ENCODE measurements at regions not wholly inside any gene's neighbourhood (a gene's known extent, or its start where the extent isn't known, plus 50 kb on each side); places are given as distances from the start of the nearest gene placed in this dataset.
"Not testable (repeated sequence)": the region's sequence is repeated elsewhere in the genome, so short reads cannot be mapped to it uniquely, and the experiment has no call there.

DNA sequence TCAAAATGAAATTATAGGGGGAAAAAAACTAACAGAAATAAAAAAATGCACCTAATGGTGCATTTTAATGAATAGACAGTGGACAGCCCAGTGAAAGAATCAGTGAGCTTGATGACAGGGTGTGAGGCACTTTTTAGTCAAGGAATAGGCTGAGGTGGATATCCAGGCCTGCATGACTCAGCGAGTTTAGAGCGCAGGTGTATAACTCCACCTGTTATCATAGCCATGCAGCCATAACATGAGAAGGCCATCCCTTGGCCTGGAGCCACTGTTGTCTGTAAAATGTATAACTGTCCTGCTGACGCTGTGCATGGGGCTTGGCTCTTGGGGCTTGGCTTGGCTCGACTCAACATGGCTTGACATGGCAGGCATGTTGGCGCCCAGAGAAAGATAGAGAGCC lies 331.5 kb upstream of the NOX3 start:
- DNase-seq (ENCODE audit: low read depth in 2 of 2) = no peak

- no peak for DNase-seq (ENCODE audit: low read depth in 2 of 2)
Measured at GRCh38 chr6:155786528-155786927, 330.9 kb upstream of the NOX3 start.

- no peak for DNase-seq (ENCODE audit: low read depth in 2 of 2)
Measured at GRCh38 chr6:155782739-155783459, 327.3 kb upstream of the NOX3 start.

GRCh38 chr6:155782320-155782731 lies 326.7 kb upstream of the NOX3 start:
- peak; percentile 17 to 96 for DNase-seq (ENCODE audit: low read depth in 2 of 2)

DNA sequence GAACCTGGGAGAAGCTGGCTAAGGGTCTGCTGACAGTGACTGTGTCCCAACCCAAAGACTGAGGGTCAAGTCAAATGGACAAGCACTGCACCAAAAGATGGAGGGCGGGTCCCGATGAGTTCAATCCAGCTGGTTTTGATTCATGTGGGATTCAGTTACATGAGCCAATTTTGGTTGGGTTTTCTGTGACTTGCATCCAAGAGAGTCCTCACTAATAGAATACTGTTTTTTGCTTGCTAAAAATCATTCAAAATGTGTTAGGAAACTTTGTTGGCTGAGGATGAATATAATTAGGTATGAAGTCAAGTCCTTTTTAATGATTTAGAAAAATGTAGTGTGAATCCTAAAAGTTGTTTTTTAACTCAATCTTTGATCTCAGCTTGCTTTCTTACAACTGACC lies 323.8 kb upstream of the NOX3 start:
- DNase-seq (ENCODE audit: low read depth in 2 of 2) = no peak

- peak in 1 of 2 donors; percentile 41 for DNase-seq (ENCODE audit: low read depth in 2 of 2)
Measured at GRCh38 chr6:155778336-155778735, 322.7 kb upstream of the NOX3 start.

DNA sequence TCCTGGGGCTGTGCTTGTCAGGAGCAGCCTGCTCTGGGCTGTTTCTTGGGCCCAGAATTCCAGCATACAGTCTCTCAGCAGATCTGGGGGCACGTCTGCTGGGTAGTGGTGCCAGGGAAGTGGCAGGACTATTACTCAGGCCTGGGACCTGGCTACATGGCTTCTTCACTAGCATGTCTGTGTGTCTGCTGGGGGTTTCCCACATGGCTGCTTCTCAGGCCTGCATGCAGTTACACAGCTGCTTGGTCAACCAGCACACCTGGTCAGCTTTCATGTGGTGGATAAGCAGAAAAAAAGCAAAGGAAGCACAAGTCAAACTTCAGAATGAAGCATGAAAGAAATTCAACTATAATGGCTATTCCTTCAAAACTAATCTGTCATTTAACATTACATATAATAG lies 316.2 kb upstream of the NOX3 start:
- DNase-seq (ENCODE audit: low read depth in 2 of 2) = no peak

DNA sequence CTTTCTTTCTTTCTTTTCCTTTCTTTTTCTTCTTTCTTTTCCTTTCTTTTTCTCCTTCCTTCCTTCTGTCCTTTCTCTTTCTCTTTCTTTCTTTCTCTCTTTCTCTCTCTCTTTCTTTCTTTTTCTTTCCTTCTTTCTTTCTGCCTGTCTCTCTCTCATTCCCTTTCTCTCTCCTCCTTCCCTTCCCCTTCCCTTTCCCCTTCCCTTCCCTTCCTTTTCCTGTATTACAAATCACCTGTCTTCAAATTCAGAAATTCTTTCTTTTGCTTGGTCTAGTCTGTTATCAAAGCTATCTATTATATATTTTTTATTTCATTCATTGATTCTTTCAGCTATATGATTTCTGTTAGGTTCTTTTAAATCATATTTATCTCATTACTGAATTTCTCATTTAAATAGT lies 315.2 kb upstream of the NOX3 start:
- DNase-seq (ENCODE audit: low read depth in 2 of 2) = no peak

DNA sequence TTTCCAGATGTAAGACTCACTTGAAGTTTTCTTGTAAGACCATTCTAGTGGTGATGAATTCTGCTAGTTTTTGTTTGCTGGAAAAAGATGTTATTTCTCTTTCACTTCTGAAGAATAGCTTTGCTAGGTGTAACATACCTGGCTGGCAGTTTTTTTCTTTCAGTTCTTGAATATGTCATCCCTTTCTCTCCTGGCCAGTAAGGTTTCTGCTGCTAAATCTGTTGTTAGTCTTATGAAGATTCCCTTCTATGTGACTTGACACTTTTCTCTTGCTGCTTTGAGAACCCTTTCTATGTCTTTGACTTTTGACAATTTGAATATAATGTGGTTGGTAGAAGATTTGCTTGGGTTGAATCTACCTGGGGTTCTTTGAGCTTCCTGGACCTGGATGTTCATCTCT lies 314.7 kb upstream of the NOX3 start:
- no peak for DNase-seq (ENCODE audit: low read depth in 2 of 2)

- peak in 1 of 2 donors; percentile 73 for DNase-seq (ENCODE audit: low read depth in 2 of 2)
Measured at GRCh38 chr6:155765275-155766194, 309.9 kb upstream of the NOX3 start.

DNA sequence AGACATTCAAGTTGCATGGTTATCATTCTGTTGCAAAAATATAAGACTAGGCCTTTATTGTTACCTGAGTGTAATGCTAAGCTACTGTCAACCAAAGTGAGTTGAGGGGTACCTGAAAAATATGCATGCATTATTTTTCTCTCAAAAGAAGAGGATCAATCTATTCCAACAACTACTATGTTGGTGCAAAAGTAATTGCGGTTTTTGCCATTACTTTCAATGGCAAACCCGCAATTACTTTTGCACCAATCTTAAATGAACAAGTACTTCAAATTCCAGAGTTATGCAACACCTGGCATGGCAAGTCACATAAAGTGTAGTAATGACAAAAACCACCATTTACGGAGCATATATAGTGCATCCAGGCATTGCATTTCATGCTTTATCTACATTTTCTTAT lies 307.0 kb upstream of the NOX3 start:
- DNase-seq (ENCODE audit: low read depth in 2 of 2) = no peak

DNA sequence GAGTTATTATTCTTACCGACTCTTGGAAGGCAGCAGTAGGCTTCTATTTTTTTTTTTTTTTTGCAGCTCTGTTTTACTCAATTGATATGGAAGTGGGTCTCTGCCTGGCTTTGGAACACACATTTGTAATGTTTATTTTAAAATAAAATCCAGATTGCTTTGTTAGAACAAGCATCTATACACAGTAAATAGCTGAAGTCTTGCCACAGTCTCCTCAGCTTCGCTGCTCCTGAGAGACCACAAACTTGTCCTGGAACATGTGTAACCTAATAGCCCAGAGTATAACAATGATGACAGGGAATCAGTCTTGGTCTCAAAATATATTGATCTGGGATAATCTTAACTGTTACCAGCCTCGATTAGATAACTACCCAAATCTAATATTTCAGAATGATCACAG lies 299.8 kb upstream of the NOX3 start:
- no peak for DNase-seq (ENCODE audit: low read depth in 2 of 2)

GRCh38 chr6:155748778-155749177 lies 293.1 kb upstream of the NOX3 start:
- DNase-seq (ENCODE audit: low read depth in 2 of 2) = not testable (repeated sequence)

GRCh38 chr6:155747491-155747890 lies 291.9 kb upstream of the NOX3 start:
- no peak for DNase-seq (ENCODE audit: low read depth in 2 of 2)

DNA sequence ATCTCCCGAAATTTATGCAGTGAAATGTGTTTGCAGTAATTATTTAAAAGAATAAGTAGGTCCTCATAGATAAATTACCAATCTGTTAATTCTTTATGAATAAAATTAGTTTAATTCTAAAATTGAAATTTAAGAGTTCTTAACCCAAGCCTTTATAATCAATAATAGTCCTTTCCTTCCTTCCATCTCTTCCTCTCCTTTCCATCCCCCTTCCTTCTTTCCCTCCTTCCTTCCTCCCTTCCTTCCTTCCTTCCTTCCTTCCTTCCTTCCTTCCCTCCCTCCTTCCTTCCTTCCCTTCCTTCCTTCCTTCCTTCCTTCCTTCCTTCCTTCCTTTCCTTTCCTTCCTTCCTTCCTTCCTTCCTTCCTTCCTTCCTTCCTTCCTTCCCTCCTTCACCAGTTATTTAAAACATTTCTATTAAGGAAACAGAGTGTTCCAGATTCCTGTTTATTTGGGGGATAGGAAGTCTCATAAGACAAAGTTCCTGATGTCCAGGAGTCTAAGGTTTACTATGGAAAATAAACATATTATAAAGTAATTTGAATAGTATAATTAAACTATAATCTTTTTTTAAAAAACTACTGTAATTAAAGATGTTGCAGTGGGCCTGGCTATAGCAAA lies 285.3 kb upstream of the NOX3 start:
- DNase-seq (ENCODE audit: low read depth in 2 of 2) = no peak

GRCh38 chr6:155738602-155739105 lies 283.0 kb upstream of the NOX3 start:
- DNase-seq (ENCODE audit: low read depth in 2 of 2) = no peak

DNA sequence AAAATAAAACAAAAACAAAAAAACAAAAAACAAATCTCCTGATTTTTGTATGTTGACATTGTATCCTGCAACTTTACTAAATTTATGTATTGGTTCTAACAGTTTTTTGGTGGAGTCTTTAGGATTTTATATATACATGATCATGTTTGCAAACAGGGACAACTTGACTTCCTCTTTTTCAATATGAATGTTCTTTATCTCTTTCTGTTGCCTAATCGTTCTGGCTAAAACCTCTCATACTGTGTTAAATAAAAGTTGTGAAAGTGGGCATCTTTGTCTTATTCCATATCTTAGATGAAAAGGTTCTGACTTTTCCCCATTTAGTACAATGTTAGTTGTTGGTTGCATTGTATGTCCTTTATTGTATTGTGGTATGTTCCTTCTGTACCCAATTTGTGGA lies 261.7 kb upstream of the NOX3 start:
- no peak for DNase-seq (ENCODE audit: low read depth in 2 of 2)

- DNase-seq (ENCODE audit: low read depth in 2 of 2) = no peak
Measured at GRCh38 chr6:155710704-155711103, 255.1 kb upstream of the NOX3 start.

DNA sequence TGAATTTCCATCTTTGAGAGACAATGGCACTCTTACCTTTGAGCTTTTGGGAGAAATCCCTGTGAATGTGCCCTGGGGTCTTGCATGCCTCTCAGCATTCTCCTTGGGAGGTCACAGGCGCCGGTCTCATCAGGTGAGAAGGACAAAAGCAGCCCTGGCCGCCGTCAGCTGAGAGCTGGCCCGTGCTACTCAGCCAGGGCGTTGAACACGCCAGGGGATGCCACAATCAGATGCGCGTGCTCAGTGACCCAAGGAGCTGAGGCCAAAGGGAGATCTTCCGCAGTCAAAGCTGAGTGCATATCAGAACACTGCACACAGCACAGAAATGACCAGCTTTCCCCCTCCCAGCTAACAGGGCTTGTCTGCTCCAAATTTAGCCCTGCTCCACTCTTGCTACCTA lies 253.6 kb upstream of the NOX3 start:
- DNase-seq (ENCODE audit: low read depth in 2 of 2) = no peak

DNA sequence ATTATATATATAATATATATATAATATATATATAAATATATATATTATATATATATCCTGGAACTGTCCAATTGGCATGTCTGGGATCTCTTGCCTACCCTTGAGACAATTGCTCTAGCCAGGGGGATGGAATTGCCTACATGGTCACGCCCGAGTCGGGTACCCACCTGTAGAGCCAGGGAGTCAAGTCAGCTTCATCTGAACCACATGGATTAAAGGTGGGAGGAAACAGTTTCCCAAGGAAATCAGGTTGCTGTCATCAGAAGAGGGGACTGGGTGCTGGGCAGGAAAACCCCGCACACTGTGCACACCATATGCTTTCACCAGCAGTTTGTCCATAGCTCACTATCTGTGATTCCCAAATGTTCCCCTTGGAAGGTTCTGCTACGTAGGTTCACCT lies 252.5 kb upstream of the NOX3 start:
- DNase-seq (ENCODE audit: low read depth in 2 of 2) = no peak

DNA sequence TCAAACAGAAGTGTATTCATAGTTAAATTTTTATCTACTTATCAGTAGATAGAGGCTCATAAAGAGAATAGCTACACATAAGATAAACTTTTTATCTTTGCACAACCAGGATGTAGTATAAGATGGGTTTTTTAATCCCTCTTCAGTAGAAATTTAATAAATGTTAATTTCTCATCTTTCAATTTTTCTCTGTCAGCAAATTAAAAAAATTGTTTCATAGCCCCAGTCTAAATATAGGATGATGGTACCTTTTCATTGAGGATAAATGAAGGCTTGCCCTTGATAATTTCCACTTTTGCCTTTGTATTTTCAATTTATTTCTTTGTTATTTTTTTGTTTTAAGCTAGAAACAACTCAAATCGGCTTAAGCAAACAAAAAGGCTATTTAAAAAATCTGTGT lies 251.2 kb upstream of the NOX3 start:
- DNase-seq (ENCODE audit: low read depth in 2 of 2) = no peak

DNA sequence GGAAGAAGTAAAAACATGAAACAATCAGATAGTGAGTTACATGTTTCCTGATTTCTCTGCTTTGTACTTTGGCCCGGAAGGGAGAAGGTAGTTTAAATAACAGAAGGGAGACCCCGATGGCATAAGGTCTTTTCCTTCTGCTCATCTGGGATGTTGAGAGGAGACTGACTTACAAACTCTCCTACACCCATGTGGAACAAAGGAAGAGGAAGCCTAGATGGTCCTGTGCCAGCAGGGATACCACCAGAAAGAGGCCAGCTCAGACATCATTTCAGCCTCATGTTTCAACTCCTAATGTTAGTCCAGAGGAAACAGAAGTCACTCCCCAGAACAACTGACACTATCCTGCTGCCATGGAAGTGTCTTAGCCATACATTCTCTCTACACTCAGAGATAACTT lies 250.7 kb upstream of the NOX3 start:
- peak; percentile 45 to 57 for DNase-seq (ENCODE audit: low read depth in 2 of 2)

All from lung microvascular endothelial cell (primary cell).